T-cell (primary cell): ENCODE measurements at regions not wholly inside any gene's neighbourhood (a gene's known extent, or its start where the extent isn't known, plus 50 kb on each side); places are given as distances from the start of the nearest gene placed in this dataset.

Experiments
- ATAC-seq, 4 experiments: fragments of 200-7000 bp in 3 of 4; fragments of 150-1000 bp in 1 of 4; cut with Tn5 transposase; replicated peaks in 1 of 4; 1 replicate in 3 of 4; 2 replicates in 1 of 4; pipeline ENCODE4 v1.10.0; 2021; ENCODE audit warnings: moderate library complexity in 3 of 4, mild to moderate bottlenecking in 2 of 4, moderate number of reproducible peaks in 1 of 4
- CTCF ChIA-PET, 2 donors: fragments of 300-600 bp; sonication (Branson Sonifier 250); formaldehyde crosslinking; loops; one replicate each; lab custom pipeline; 2022; ENCODE audit warnings: antibody characterized with exemption in 2 of 2; lab: Charles Lee
- POLR2A ChIA-PET, 2 donors: fragments of 300-600 bp; sonication (Branson Sonifier 250); formaldehyde crosslinking; loops; one replicate each; lab custom pipeline; 2022; ENCODE audit warnings: antibody characterized with exemption in 2 of 2; lab: Charles Lee
- DNase-seq, 35 experiments: peaks; one replicate each; pipeline versions ENCODE4 v3.0.0 to v3.0.0-alpha.2; 2013 to 2023
- H3K27ac ChIP-seq: one replicate; pipeline ENCODE4 v1.5.1; 2013; ENCODE audit warnings: low read length
- H3K27me3 ChIP-seq, 2 experiments: replicated peaks in 1 of 2; 1 replicate in 1 of 2; 2 replicates in 1 of 2; pipeline versions ENCODE4 v1.6.1 to v1.7.0; 2013; ENCODE audit warnings: low read length in 1 of 2, mixed read lengths in 1 of 2; ENCODE audit not compliant: control insufficient read depth in 2 of 2, insufficient read depth in 2 of 2; ENCODE audit errors: extremely low read depth in 1 of 2
- H3K36me3 ChIP-seq, 2 donors: 1 replicate in 1 of 2; 2 replicates in 1 of 2; pipeline versions ENCODE4 v1.6.1 to v1.7.0; 2013; ENCODE audit warnings: low read length in 1 of 2; ENCODE audit not compliant: control insufficient read depth in 2 of 2, insufficient read depth in 1 of 2; ENCODE audit errors: extremely low read depth in 1 of 2
- H3K4me1 ChIP-seq, 2 experiments: 1 replicate in 1 of 2; 2 replicates in 1 of 2; pipeline versions ENCODE4 v1.6.1 to v1.7.0; 2013; ENCODE audit warnings: low read length in 2 of 2, mixed read lengths in 1 of 2; ENCODE audit not compliant: insufficient read depth in 2 of 2, control insufficient read depth in 1 of 2; ENCODE audit errors: extremely low read depth in 1 of 2
- H3K4me3 ChIP-seq, 2 donors: 1 replicate in 1 of 2; 2 replicates in 1 of 2; pipeline versions ENCODE4 v1.5.1 to v1.7.0; 2013; ENCODE audit warnings: mild to moderate bottlenecking in 2 of 2, low read length in 1 of 2, moderate library complexity in 1 of 2; ENCODE audit not compliant: control insufficient read depth in 1 of 2; ENCODE audit errors: extremely low read depth in 1 of 2
- H3K9me3 ChIP-seq: 2 replicates; pipeline ENCODE4 v1.7.0; 2013
- H3K27ac Mint-ChIP-seq, 2 donors: one replicate each; pipeline ENCODE4 v1.8.0; 2020 to 2021; ENCODE audit warnings: mild to moderate bottlenecking in 2 of 2, mixed read lengths in 2 of 2
- H3K27me3 Mint-ChIP-seq, 2 donors: one replicate each; pipeline ENCODE4 v1.8.0; 2021 to 2022; ENCODE audit warnings: mixed read lengths in 2 of 2
- H3K36me3 Mint-ChIP-seq: one replicate; pipeline ENCODE4 v1.8.0; 2021; ENCODE audit warnings: mixed read lengths
- H3K4me1 Mint-ChIP-seq, 3 donors: one replicate each; pipeline ENCODE4 v1.8.0; 2020 to 2022; ENCODE audit warnings: mixed read lengths in 3 of 3, mild to moderate bottlenecking in 1 of 3
- H3K4me3 Mint-ChIP-seq, 3 donors: one replicate each; pipeline ENCODE4 v1.8.0; 2020 to 2022; ENCODE audit warnings: mild to moderate bottlenecking in 3 of 3, mixed read lengths in 3 of 3, moderate library complexity in 3 of 3
- H3K9me3 Mint-ChIP-seq, 3 donors: one replicate each; pipeline ENCODE4 v1.8.0; 2020 to 2022; ENCODE audit warnings: mixed read lengths in 3 of 3
- WGBS: methylation state at CpG from one replicate; pipeline ENCODE4 v1.1.5; 2013; ENCODE audit warnings: missing lambda C conversion rate; ENCODE audit not compliant: insufficient coverage; 5-methylcytosine and 5-hydroxymethylcytosine counted together

- Histone ChIP-seq H3K4me1 (no peaks in the 10 kb centered on the region), H3K4me3 (no peak overlapping the region), H3K36me3 (no peaks in the 10 kb centered on the region), H3K27ac (no peak overlapping the region), H3K9me3 (no peaks in the 10 kb centered on the region), H3K27me3 (peaks cover 0 to 4% of the 10 kb centered on the region in 2 experiments)
- DNase-seq (no peak), ATAC-seq (no peak)
- POLR2A ChIA-PET = interaction anchor here in 1 of 2 donors (0.7 kb wide), 1 partner anchor 72 kb away, joined by 4 read pairs; no protein-coding TSS in a partner anchor
- Mint-ChIP-seq H3K27me3 (peaks cover 0 to 18% of the 10 kb centered on the region in 2 donors), H3K4me3 (no peak overlapping the region), H3K27ac (no peak overlapping the region), H3K9me3 (peaks cover 0 to 3% (median 0%) of the 10 kb centered on the region in 3 donors), H3K36me3 (no peaks in the 10 kb centered on the region), H3K4me1 (no peaks in the 10 kb centered on the region)
- CTCF ChIA-PET = no interaction called here
- WGBS = no CpG with 5 or more reads among the region's 3 CpGs
These were observed 252.6 kb downstream of the CDK5RAP2 start for GRCh38 chr9:120327322-120327721.

GRCh38 chr9:120326049-120326693 is 253.8 kb downstream of the CDK5RAP2 start:
- 44% methylated on average over 1 of the region's 4 CpGs for WGBS
- H3K4me1 Mint-ChIP-seq = no peaks in the 10 kb centered on the region
- DNase-seq = no peak

GRCh38 chr9:120324996-120325642 is 254.8 kb downstream of the CDK5RAP2 start:
- no peaks in the 10 kb centered on the region for H3K36me3 ChIP-seq
- WGBS = 40% methylated on average over 2 of the region's 5 CpGs
- no peaks in the 10 kb centered on the region for H3K36me3 Mint-ChIP-seq
- no peak for ATAC-seq
- no peaks in the 10 kb centered on the region for H3K4me1 Mint-ChIP-seq
- H3K4me3 Mint-ChIP-seq = no peak overlapping the region
- H3K27ac Mint-ChIP-seq = no peak overlapping the region
- H3K27me3 ChIP-seq = no peaks in the 10 kb centered on the region
- H3K9me3 Mint-ChIP-seq = peaks cover 0 to 3% (median 0%) of the 10 kb centered on the region in 3 donors
- H3K4me1 ChIP-seq = no peaks in the 10 kb centered on the region
- no peak overlapping the region for H3K27ac ChIP-seq
- peaks cover 0 to 20% of the 10 kb centered on the region in 2 donors for H3K27me3 Mint-ChIP-seq
- no peak for DNase-seq
- no peak overlapping the region for H3K4me3 ChIP-seq
- ChIA-PET CTCF (no interaction called here), POLR2A (no interaction called here)
- H3K9me3 ChIP-seq = no peaks in the 10 kb centered on the region

More at GRCh38 chr9:120326049-120326693, 253.8 kb downstream of the CDK5RAP2 start:
- H3K27me3 Mint-ChIP-seq = peaks cover 0 to 20% of the 10 kb centered on the region in 2 donors
- H3K36me3 Mint-ChIP-seq = no peaks in the 10 kb centered on the region
- POLR2A ChIA-PET = no interaction called here
- Histone ChIP-seq H3K27ac (no peak overlapping the region), H3K4me1 (no peaks in the 10 kb centered on the region), H3K4me3 (no peak overlapping the region), H3K9me3 (no peaks in the 10 kb centered on the region), H3K27me3 (no peaks in the 10 kb centered on the region), H3K36me3 (no peaks in the 10 kb centered on the region)
- no peak for ATAC-seq
- CTCF ChIA-PET = no interaction called here
- no peak overlapping the region for H3K4me3 Mint-ChIP-seq
- H3K9me3 Mint-ChIP-seq = peaks cover 0 to 3% (median 0%) of the 10 kb centered on the region in 3 donors
- H3K27ac Mint-ChIP-seq = no peak overlapping the region

GRCh38 chr9:120324461-120324860 is 255.5 kb downstream of the CDK5RAP2 start:
- Histone ChIP-seq H3K4me3 (no peak overlapping the region), H3K9me3 (no peaks in the 10 kb centered on the region), H3K36me3 (no peaks in the 10 kb centered on the region), H3K27ac (no peak overlapping the region), H3K4me1 (no peaks in the 10 kb centered on the region), H3K27me3 (no peaks in the 10 kb centered on the region)
- CTCF ChIA-PET = no interaction called here
- H3K9me3 Mint-ChIP-seq = peaks cover 0 to 3% (median 0%) of the 10 kb centered on the region in 3 donors
- H3K27me3 Mint-ChIP-seq = peaks cover 0 to 25% of the 10 kb centered on the region in 2 donors
- no peaks in the 10 kb centered on the region for H3K4me1 Mint-ChIP-seq
- H3K36me3 Mint-ChIP-seq = no peaks in the 10 kb centered on the region
- DNase-seq (no peak), ATAC-seq (no peak)
- H3K4me3 Mint-ChIP-seq = no peak overlapping the region
- WGBS = 80% methylated on average over 1 of the region's 2 CpGs
- POLR2A ChIA-PET = no interaction called here
- no peak overlapping the region for H3K27ac Mint-ChIP-seq

- Mint-ChIP-seq H3K27me3 (peaks cover 2 to 34% of the 10 kb centered on the region in 2 donors), H3K27ac (no peak overlapping the region), H3K4me3 (no peak overlapping the region), H3K36me3 (no peaks in the 10 kb centered on the region), H3K9me3 (peaks cover 0 to 3% (median 0%) of the 10 kb centered on the region in 3 donors), H3K4me1 (no peaks in the 10 kb centered on the region)
- Histone ChIP-seq H3K4me3 (no peak overlapping the region), H3K27me3 (no peaks in the 10 kb centered on the region), H3K27ac (no peak overlapping the region), H3K9me3 (no peaks in the 10 kb centered on the region), H3K36me3 (no peaks in the 10 kb centered on the region), H3K4me1 (no peaks in the 10 kb centered on the region)
- CTCF ChIA-PET = no interaction called here
- POLR2A ChIA-PET = no interaction called here
- DNase-seq (no peak), ATAC-seq (no peak)
- WGBS = no CpG with 5 or more reads among the region's 1 CpG
These were observed 256.8 kb downstream of the CDK5RAP2 start for GRCh38 chr9:120323125-120323524.

- POLR2A ChIA-PET = no interaction called here
These were observed 260.5 kb downstream of the CDK5RAP2 start for GRCh38 chr9:120319452-120319851.

More at GRCh38 chr9:120319452-120319851, 260.5 kb downstream of the CDK5RAP2 start:
- DNase-seq (no peak), ATAC-seq (no peak)
- Histone ChIP-seq H3K9me3 (no peaks in the 10 kb centered on the region), H3K36me3 (no peaks in the 10 kb centered on the region), H3K27ac (no peak overlapping the region), H3K4me3 (no peak overlapping the region), H3K27me3 (no peaks in the 10 kb centered on the region), H3K4me1 (no peaks in the 10 kb centered on the region)
- Mint-ChIP-seq H3K36me3 (no peaks in the 10 kb centered on the region), H3K27ac (no peak overlapping the region), H3K4me1 (no peaks in the 10 kb centered on the region), H3K4me3 (no peak overlapping the region), H3K9me3 (peaks cover 0 to 3% (median 3%) of the 10 kb centered on the region in 3 donors), H3K27me3 (peaks cover 5 to 26% of the 10 kb centered on the region in 2 donors)
- 50% methylated on average over 1 of the region's 3 CpGs for WGBS
- CTCF ChIA-PET = no interaction called here
